HEK293 (cell line): ENCODE measurements at regions not wholly inside any gene's neighbourhood (a gene's known extent, or its start where the extent isn't known, plus 50 kb on each side); places are given as distances from the start of the nearest gene placed in this dataset.

Experiments used
- CTCF ChIP-seq: fragments of 450-650 bp; formaldehyde crosslinking; IDR thresholded peaks from 2 replicates; pipeline ENCODE4 v1.5.1; 2016; ENCODE audit warnings: missing biosample characterization, missing genetic modification characterization
- SP3 ChIP-seq: fragments of 450-650 bp; formaldehyde crosslinking; IDR thresholded peaks from 2 replicates; pipeline ENCODE4 v1.5.1; 2016; ENCODE audit warnings: missing biosample characterization, missing genetic modification characterization
- ZNF148 ChIP-seq: fragments of 450-650 bp; formaldehyde crosslinking; IDR thresholded peaks from 2 replicates; pipeline ENCODE4 v1.5.0; 2017; ENCODE audit warnings: missing biosample characterization, missing genetic modification characterization, borderline replicate concordance
- ZNF311 ChIP-seq: fragments of 450-650 bp; formaldehyde crosslinking; IDR thresholded peaks from 2 replicates; pipeline ENCODE4 v1.5.1; 2017; ENCODE audit warnings: missing biosample characterization, missing genetic modification characterization, borderline replicate concordance

GRCh38 chr2:191499050-191499449 lies 178.9 kb upstream of the NABP1 start:
- TF ChIP-seq SP3 (tag by site-specific recombination) (no peak), CTCF (tag by site-specific recombination) (no peak), ZNF148 (tag by site-specific recombination) (no peak), ZNF311 (tag by site-specific recombination) (no peak)
